Trophoblast cell (in vitro differentiated cells and primary cell): ENCODE measurements at regions not wholly inside any gene's neighbourhood (a gene's known extent, or its start where the extent isn't known, plus 50 kb on each side); places are given as distances from the start of the nearest gene placed in this dataset.

Source experiments
- DNase-seq, 2 donors: peaks; one replicate each; pipeline ENCODE4 v3.0.0-alpha.2; 2016
- H2AFZ ChIP-seq: 2 replicates; pipeline ENCODE4 v1.6.1; 2013; ENCODE audit warnings: low read length, moderate library complexity, mild to moderate bottlenecking; ENCODE audit not compliant: insufficient read depth, poor library complexity
- H2AK5ac ChIP-seq: 2 replicates; pipeline ENCODE4 v1.6.1; 2013; ENCODE audit warnings: mild to moderate bottlenecking, low read length
- H2BK120ac ChIP-seq: 2 replicates; pipeline ENCODE4 v1.6.1; 2013; ENCODE audit warnings: low read length, mild to moderate bottlenecking, moderate library complexity; ENCODE audit not compliant: insufficient read depth, poor library complexity
- H2BK12ac ChIP-seq: 2 replicates; pipeline ENCODE4 v1.6.1; 2013; ENCODE audit warnings: mild to moderate bottlenecking, low read length, moderate library complexity
- H2BK5ac ChIP-seq: 2 replicates; pipeline ENCODE4 v1.6.1; 2013; ENCODE audit warnings: low read length, low read depth, moderate library complexity, mild to moderate bottlenecking; ENCODE audit not compliant: poor library complexity
- H3K14ac ChIP-seq: 2 replicates; pipeline ENCODE4 v1.6.1; 2013; ENCODE audit warnings: mild to moderate bottlenecking, low read length
- H3K18ac ChIP-seq: 2 replicates; pipeline ENCODE4 v1.6.1; 2013; ENCODE audit warnings: mild to moderate bottlenecking, low read length
- H3K23ac ChIP-seq: 2 replicates; pipeline ENCODE4 v1.6.1; 2013; ENCODE audit warnings: low read length
- H3K27ac ChIP-seq: 2 replicates; pipeline ENCODE4 v1.5.1; 2013; ENCODE audit warnings: low read depth, mild to moderate bottlenecking, inconsistent platforms, low read length, moderate library complexity
- H3K27me3 ChIP-seq: 2 replicates; pipeline ENCODE4 v1.6.1; 2013; ENCODE audit warnings: inconsistent platforms, mild to moderate bottlenecking, low read length, moderate library complexity; ENCODE audit not compliant: insufficient read depth
- H3K36me3 ChIP-seq, 2 experiments: 1 replicate in 1 of 2; 2 replicates in 1 of 2; pipeline ENCODE4 v1.6.1; 2013; ENCODE audit warnings: low read length in 2 of 2, mild to moderate bottlenecking in 2 of 2, moderate library complexity in 1 of 2; ENCODE audit not compliant: insufficient read depth in 2 of 2, control insufficient read depth in 1 of 2
- H3K4ac ChIP-seq: 2 replicates; pipeline ENCODE4 v1.6.1; 2013; ENCODE audit warnings: low read depth, mild to moderate bottlenecking, low read length, moderate library complexity
- H3K4me1 ChIP-seq, 2 experiments: 1 replicate in 1 of 2; 2 replicates in 1 of 2; pipeline ENCODE4 v1.6.1; 2013; ENCODE audit warnings: low read length in 2 of 2, mild to moderate bottlenecking in 2 of 2, moderate library complexity in 1 of 2; ENCODE audit not compliant: insufficient read depth in 2 of 2, control insufficient read depth in 1 of 2
- H3K4me2 ChIP-seq: 2 replicates; pipeline ENCODE4 v1.6.1; 2013; ENCODE audit warnings: inconsistent platforms, mild to moderate bottlenecking, low read length, moderate library complexity
- H3K4me3 ChIP-seq: 2 replicates; pipeline ENCODE4 v1.5.1; 2013; ENCODE audit warnings: mild to moderate bottlenecking, low read depth, low read length, inconsistent platforms
- H3K79me1 ChIP-seq: one replicate; pipeline ENCODE4 v1.6.1; 2013; ENCODE audit warnings: low read length
- H3K79me2 ChIP-seq: 2 replicates; pipeline ENCODE4 v1.6.1; 2013; ENCODE audit warnings: low read length, mild to moderate bottlenecking; ENCODE audit not compliant: control insufficient read depth, insufficient read depth, poor library complexity
- H3K9ac ChIP-seq: 2 replicates; pipeline ENCODE4 v1.6.1; 2013; ENCODE audit warnings: mild to moderate bottlenecking, low read length
- H3K9me3 ChIP-seq: 2 replicates; pipeline ENCODE4 v1.6.1; 2013; ENCODE audit warnings: low read depth, mild to moderate bottlenecking, control low read depth, inconsistent platforms, low read length; ENCODE audit not compliant: insufficient read depth
- H4K12ac ChIP-seq: 2 replicates; pipeline ENCODE4 v1.6.1; 2013; ENCODE audit warnings: low read depth, mild to moderate bottlenecking, low read length, moderate library complexity
- H4K8ac ChIP-seq: 2 replicates; pipeline ENCODE4 v1.6.1; 2013; ENCODE audit warnings: low read depth, mild to moderate bottlenecking, low read length, moderate library complexity
- H4K91ac ChIP-seq: one replicate; pipeline ENCODE4 v1.6.1; 2013; ENCODE audit warnings: low read depth, mild to moderate bottlenecking, low read length, moderate library complexity
- WGBS: extraction: QIAGEN DNeasy Blood & Tissue Kit; methylation state at CpG from one replicate; pipeline ENCODE4 v1.1.7; 2013; ENCODE audit warnings: missing lambda C conversion rate; ENCODE audit not compliant: insufficient read length, insufficient coverage; ENCODE audit errors: extremely low coverage; 5-methylcytosine and 5-hydroxymethylcytosine counted together

DNA sequence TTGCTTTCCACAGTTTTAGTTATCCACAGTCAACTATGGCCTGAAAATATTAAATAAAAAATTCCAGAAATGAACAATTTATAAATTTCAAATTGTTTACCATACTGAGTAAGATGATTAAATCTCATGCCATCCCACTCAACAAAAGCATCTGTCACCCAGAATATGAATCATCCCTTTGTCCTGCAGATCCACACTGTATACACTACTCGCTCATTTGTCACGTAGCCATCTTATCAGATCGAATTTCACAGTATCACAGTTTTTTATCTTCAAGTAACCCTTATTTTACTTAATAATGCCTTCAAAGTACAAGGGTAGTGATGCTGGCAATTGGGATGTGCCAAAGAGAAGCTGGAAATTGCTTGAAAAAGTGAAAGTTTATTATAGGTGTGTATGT lies 291.8 kb upstream of the LRATD1 start:
- Histone ChIP-seq H4K12ac (no peak overlapping the region), H3K9ac (no peak overlapping the region), H2AFZ (no peak overlapping the region), H3K18ac (no peak overlapping the region), H3K23ac (no peak overlapping the region), H3K9me3 (no peaks in the 10 kb centered on the region), H2BK12ac (no peak overlapping the region), H3K4me3 (no peak overlapping the region), H3K79me1 (no peaks in the 10 kb centered on the region), H2BK120ac (no peak overlapping the region), H3K27ac (no peak overlapping the region), H3K27me3 (no peaks in the 10 kb centered on the region), H4K8ac (no peak overlapping the region), H3K79me2 (no peaks in the 10 kb centered on the region), H3K4ac (no peak overlapping the region), H2AK5ac (no peak overlapping the region), H3K14ac (no peak overlapping the region), H3K4me2 (no peak overlapping the region), H3K36me3 (no peaks in the 10 kb centered on the region), H2BK5ac (no peak overlapping the region), H3K4me1 (no peaks in the 10 kb centered on the region), H4K91ac (no peak overlapping the region)
- WGBS = no CpG with 5 or more reads among the region's 3 CpGs
- peak; percentile 12 to 68 for DNase-seq

DNA sequence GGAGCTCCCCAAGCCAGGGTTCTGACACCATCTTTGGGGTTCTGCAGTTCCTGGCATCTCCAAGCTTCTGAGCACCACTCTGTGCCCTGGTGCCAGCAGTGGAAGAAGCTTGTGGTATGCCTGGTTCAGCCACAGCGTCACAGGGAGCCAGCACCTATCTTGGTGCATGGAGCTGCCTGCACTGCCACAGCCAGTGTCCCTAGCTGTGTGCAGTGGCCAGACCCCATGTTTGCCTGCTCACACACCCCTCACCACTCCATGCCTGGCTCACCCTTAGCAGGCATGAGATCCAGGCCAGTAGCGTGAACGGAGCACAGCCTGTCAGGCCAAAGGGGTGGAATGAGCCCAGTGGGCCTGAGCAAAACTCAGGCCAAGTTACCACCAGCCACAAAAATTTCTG lies 290.2 kb upstream of the LRATD1 start:
- Histone ChIP-seq H3K4me1 (no peaks in the 10 kb centered on the region), H3K4ac (no peak overlapping the region), H3K36me3 (no peaks in the 10 kb centered on the region), H3K79me1 (no peaks in the 10 kb centered on the region), H3K9me3 (no peaks in the 10 kb centered on the region), H3K4me3 (no peak overlapping the region), H3K18ac (no peak overlapping the region), H3K9ac (peak overlapping the region; percentile 21), H4K12ac (no peak overlapping the region), H2BK12ac (no peak overlapping the region), H3K79me2 (no peaks in the 10 kb centered on the region), H4K8ac (no peak overlapping the region), H2BK5ac (no peak overlapping the region), H3K23ac (no peak overlapping the region), H4K91ac (no peak overlapping the region), H2AK5ac (no peak overlapping the region), H3K27me3 (no peaks in the 10 kb centered on the region), H3K4me2 (no peak overlapping the region), H3K27ac (no peak overlapping the region), H2BK120ac (no peak overlapping the region), H3K14ac (no peak overlapping the region), H2AFZ (no peak overlapping the region)
- no CpG with 5 or more reads among the region's 3 CpGs for WGBS
- DNase-seq = no peak

GRCh38 chr2:14344355-14344754 lies 288.2 kb upstream of the LRATD1 start:
- Histone ChIP-seq H3K4me1 (no peaks in the 10 kb centered on the region), H3K79me1 (no peaks in the 10 kb centered on the region), H3K14ac (no peak overlapping the region), H2BK120ac (no peak overlapping the region), H3K23ac (no peak overlapping the region), H3K4me2 (no peak overlapping the region), H4K91ac (no peak overlapping the region), H2BK12ac (no peak overlapping the region), H3K27me3 (no peaks in the 10 kb centered on the region), H3K18ac (no peak overlapping the region), H4K8ac (no peak overlapping the region), H2BK5ac (no peak overlapping the region), H3K9ac (no peak overlapping the region), H2AFZ (no peak overlapping the region), H3K4me3 (no peak overlapping the region), H2AK5ac (no peak overlapping the region), H3K4ac (no peak overlapping the region), H3K27ac (no peak overlapping the region), H3K36me3 (no peaks in the 10 kb centered on the region), H3K79me2 (no peaks in the 10 kb centered on the region), H3K9me3 (no peaks in the 10 kb centered on the region), H4K12ac (no peak overlapping the region)
- WGBS = no CpG with 5 or more reads among the region's 5 CpGs
- peak in 1 of 2 donors; percentile 43 for DNase-seq

GRCh38 chr2:14348247-14348646 lies 284.3 kb upstream of the LRATD1 start:
- no CpG with 5 or more reads among the region's 8 CpGs for WGBS
- Histone ChIP-seq H3K4me2 (no peak overlapping the region), H4K91ac (no peak overlapping the region), H3K18ac (no peak overlapping the region), H2AFZ (no peak overlapping the region), H3K9ac (no peak overlapping the region), H2BK5ac (no peak overlapping the region), H3K4ac (no peak overlapping the region), H4K8ac (no peak overlapping the region), H4K12ac (no peak overlapping the region), H3K4me3 (no peak overlapping the region), H3K14ac (no peak overlapping the region), H2AK5ac (no peak overlapping the region), H3K23ac (no peak overlapping the region), H3K36me3 (no peaks in the 10 kb centered on the region), H2BK120ac (no peak overlapping the region), H3K79me1 (no peaks in the 10 kb centered on the region), H3K27me3 (no peaks in the 10 kb centered on the region), H2BK12ac (no peak overlapping the region), H3K9me3 (no peaks in the 10 kb centered on the region), H3K27ac (no peak overlapping the region), H3K4me1 (no peaks in the 10 kb centered on the region), H3K79me2 (no peaks in the 10 kb centered on the region)
- DNase-seq = no peak
